Liver (tissue), 8 donors: ENCODE measurements at regions not wholly inside any gene's neighbourhood (a gene's known extent, or its start where the extent isn't known, plus 50 kb on each side); places are given as distances from the start of the nearest gene placed in this dataset.

Experiments
- DNase-seq: peaks from one replicate; pipeline ENCODE4 v3.0.0-alpha.2; 2017; ENCODE audit warnings: low spot score
- H3K27ac ChIP-seq, 2 donors: one replicate each; pipeline ENCODE4 v1.7.0; 2013; ENCODE audit warnings: inconsistent platforms in 2 of 2, low read length in 2 of 2, control low read depth in 1 of 2, low read depth in 1 of 2, mild to moderate bottlenecking in 1 of 2
- H3K27me3 ChIP-seq, 4 donors: one replicate each; pipeline versions ENCODE4 v1.6.1 to v1.7.0; 2013; ENCODE audit warnings: low read length in 3 of 4, inconsistent platforms in 1 of 4, mild to moderate bottlenecking in 1 of 4, moderate library complexity in 1 of 4; ENCODE audit not compliant: control insufficient read depth in 4 of 4, insufficient read depth in 4 of 4
- H3K36me3 ChIP-seq, 4 donors: one replicate each; pipeline versions ENCODE4 v1.6.1 to v1.7.0; 2013; ENCODE audit warnings: low read length in 3 of 4, mild to moderate bottlenecking in 3 of 4, low read depth in 1 of 4, moderate library complexity in 1 of 4; ENCODE audit not compliant: control insufficient read depth in 4 of 4, insufficient read depth in 3 of 4
- H3K4me1 ChIP-seq, 4 donors: one replicate each; pipeline versions ENCODE4 v1.6.1 to v1.7.0; 2013; ENCODE audit warnings: low read length in 3 of 4, mild to moderate bottlenecking in 3 of 4, moderate library complexity in 1 of 4; ENCODE audit not compliant: control insufficient read depth in 4 of 4, insufficient read depth in 4 of 4
- H3K4me3 ChIP-seq, 3 donors: one replicate each; pipeline versions ENCODE4 v1.6.1 to v1.7.0; 2013; ENCODE audit warnings: low read length in 3 of 3, control low read depth in 1 of 3, low read depth in 1 of 3, mild to moderate bottlenecking in 1 of 3
- H3K9ac ChIP-seq, 2 donors: one replicate each; pipeline ENCODE4 v1.7.0; 2013; ENCODE audit warnings: low read length in 2 of 2, mild to moderate bottlenecking in 2 of 2, moderate library complexity in 2 of 2, control low read depth in 1 of 2, low read depth in 1 of 2
- H3K9me3 ChIP-seq, 4 donors: one replicate each; pipeline versions ENCODE4 v1.6.1 to v1.7.0; 2013; ENCODE audit warnings: low read length in 3 of 4; ENCODE audit not compliant: control insufficient read depth in 4 of 4
- EGR1 ChIP-seq, 2 donors: IDR thresholded peaks; 2 replicates each; pipeline ENCODE4 v1.6.1; 2016 to 2018; ENCODE audit warnings: antibody characterized with exemption in 2 of 2, low read depth in 2 of 2
- FOXA1 ChIP-seq: IDR thresholded peaks from 2 replicates; pipeline ENCODE4 v1.6.1; 2016; ENCODE audit warnings: antibody characterized with exemption
- FOXA2 ChIP-seq: IDR thresholded peaks from 2 replicates; pipeline ENCODE4 v1.6.1; 2016; ENCODE audit warnings: antibody characterized with exemption
- GABPA ChIP-seq, 2 donors: IDR thresholded peaks in 1 of 2; conservative IDR thresholded peaks in 1 of 2; 2 replicates each; pipeline ENCODE4 v1.6.1; 2016; ENCODE audit warnings: antibody characterized with exemption in 2 of 2, mild to moderate bottlenecking in 1 of 2, moderate library complexity in 1 of 2
- HNF4A ChIP-seq, 2 donors: conservative IDR thresholded peaks; 2 replicates each; pipeline ENCODE4 v1.6.1; 2016; ENCODE audit warnings: antibody characterized with exemption in 2 of 2, mild to moderate bottlenecking in 2 of 2
- HNF4G ChIP-seq: IDR thresholded peaks from 2 replicates; pipeline ENCODE4 v1.6.1; 2016; ENCODE audit warnings: antibody characterized with exemption
- JUND ChIP-seq, 2 donors: IDR thresholded peaks; 2 replicates each; pipeline ENCODE4 v1.6.1; 2016; ENCODE audit warnings: antibody characterized with exemption in 2 of 2
- MAX ChIP-seq: IDR thresholded peaks from 2 replicates; pipeline ENCODE4 v1.6.1; 2016; ENCODE audit warnings: antibody characterized with exemption
- NR2F2 ChIP-seq: IDR thresholded peaks from 2 replicates; pipeline ENCODE4 v1.6.1; 2016; ENCODE audit warnings: antibody characterized with exemption
- RAD21 ChIP-seq, 2 donors: IDR thresholded peaks; 2 replicates each; pipeline ENCODE4 v1.6.1; 2016; ENCODE audit warnings: antibody characterized with exemption in 2 of 2, mild to moderate bottlenecking in 2 of 2
- REST ChIP-seq: IDR thresholded peaks from 2 replicates; pipeline ENCODE4 v1.6.1; 2016; ENCODE audit warnings: antibody characterized with exemption, mild to moderate bottlenecking
- RXRA ChIP-seq, 2 donors: IDR thresholded peaks; 2 replicates each; pipeline ENCODE4 v1.6.1; 2017 to 2018; ENCODE audit warnings: antibody characterized with exemption in 2 of 2, mild to moderate bottlenecking in 1 of 2
- SP1 ChIP-seq: IDR thresholded peaks from 2 replicates; pipeline ENCODE4 v1.6.1; 2018; ENCODE audit warnings: antibody characterized with exemption, mild to moderate bottlenecking
- TAF1 ChIP-seq: conservative IDR thresholded peaks from 2 replicates; pipeline ENCODE4 v1.6.1; 2016; ENCODE audit warnings: antibody characterized with exemption, mild to moderate bottlenecking
- YY1 ChIP-seq: IDR thresholded peaks from 2 replicates; pipeline ENCODE4 v1.6.1; 2016; ENCODE audit warnings: antibody characterized with exemption, mild to moderate bottlenecking
- WGBS: extraction: QIAGEN DNeasy Blood & Tissue Kit; methylation state at CpG from one replicate; pipeline ENCODE4 v1.1.7; 2013; 5-methylcytosine and 5-hydroxymethylcytosine counted together
- TF ChIP-seq, protein P1 (sequence below): IDR thresholded peaks from 2 replicates; pipeline ENCODE4 v1.6.1; 2016; ENCODE audit warnings: antibody characterized with exemption
- TF ChIP-seq, protein P2 (sequence below): fragments of 150-350 bp; IDR thresholded peaks from 2 replicates; pipeline ENCODE4 v1.5.1; 2017; ENCODE audit warnings: improper control_type of control experiment, low read depth, low read length; ENCODE audit not compliant: missing input control
- donor health status: healthy.
- donor health status: healthy.
- donor health status: healthy.
- donor health status: healthy.
- donor health status: healthy.

DNA sequence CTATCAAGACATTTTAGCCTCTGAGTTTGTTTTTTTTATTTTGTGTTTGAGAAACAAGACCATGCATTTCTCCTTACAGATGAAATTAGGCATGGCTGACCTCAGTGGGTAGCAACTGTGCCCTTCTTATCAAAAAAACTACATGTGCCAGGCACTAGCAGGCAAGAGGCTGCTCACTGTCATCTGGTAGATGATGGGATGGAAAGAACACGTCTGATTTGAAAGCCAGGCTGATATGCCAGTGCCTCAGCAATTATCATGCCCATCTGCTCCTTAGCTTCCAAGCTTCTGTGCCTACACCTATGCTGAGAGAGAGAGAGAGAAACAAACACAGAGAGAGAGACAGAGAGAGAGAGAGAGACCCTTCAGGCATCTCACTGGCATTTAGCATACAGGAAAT, 149.9 kb downstream of the C6orf118 start:
- DNase-seq: no peak

GRCh38 chr6:165146456-165146855, 162.9 kb downstream of the C6orf118 start:
- Histone ChIP-seq H3K4me3 (no peak overlapping the region), H3K9ac (no peak overlapping the region), H3K27ac (no peak overlapping the region), H3K36me3 (no peaks in the 10 kb centered on the region), H3K27me3 (no peaks in the 10 kb centered on the region), H3K9me3 (no peaks in the 10 kb centered on the region), H3K4me1 (no peaks in the 10 kb centered on the region)
- 75% methylated on average over 3 of the region's 3 CpGs for WGBS
- no peak for TF ChIP-seq MAX
- DNase-seq: no peak

More for the DNA sequence above, 149.9 kb downstream of the C6orf118 start:
- 40% methylated on average over 1 of the region's 1 CpG for WGBS
- H3K4me3 ChIP-seq: no peak overlapping the region
- peaks cover 0 to 2% (median 0%) of the 10 kb centered on the region in 4 donors for H3K27me3 ChIP-seq
- no peak overlapping the region for H3K9ac ChIP-seq
- H3K36me3 ChIP-seq: no peaks in the 10 kb centered on the region
- H3K27ac ChIP-seq: no peak overlapping the region
- no peaks in the 10 kb centered on the region for H3K4me1 ChIP-seq
- TF ChIP-seq RAD21 (IDR thresholded peaks at IDR 0.05) (no peak), JUND (IDR thresholded peaks at IDR 0.05) (no peak), HNF4A (conservative IDR thresholded peaks at IDR 0.05) (no peak), FOXA2 (no peak), TAF1 (no peak), NR2F2 (no peak), GABPA (IDR thresholded peaks at IDR 0.05 in 1 of 2, conservative IDR thresholded peaks at IDR 0.05 in 1 of 2) (no peak), MAX (no peak), REST (no peak), HNF4G (no peak), RXRA (IDR thresholded peaks at IDR 0.05) (no peak), FOXA1 (no peak), SP1 (no peak), EGR1 (IDR thresholded peaks at IDR 0.05; ENCODE audit: low read depth in 2 of 2) (no peak), YY1 (no peak)
- TF ChIP-seq, protein P1, sequence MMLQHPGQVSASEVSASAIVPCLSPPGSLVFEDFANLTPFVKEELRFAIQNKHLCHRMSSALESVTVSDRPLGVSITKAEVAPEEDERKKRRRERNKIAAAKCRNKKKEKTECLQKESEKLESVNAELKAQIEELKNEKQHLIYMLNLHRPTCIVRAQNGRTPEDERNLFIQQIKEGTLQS: no peak
- TF ChIP-seq, protein P2, sequence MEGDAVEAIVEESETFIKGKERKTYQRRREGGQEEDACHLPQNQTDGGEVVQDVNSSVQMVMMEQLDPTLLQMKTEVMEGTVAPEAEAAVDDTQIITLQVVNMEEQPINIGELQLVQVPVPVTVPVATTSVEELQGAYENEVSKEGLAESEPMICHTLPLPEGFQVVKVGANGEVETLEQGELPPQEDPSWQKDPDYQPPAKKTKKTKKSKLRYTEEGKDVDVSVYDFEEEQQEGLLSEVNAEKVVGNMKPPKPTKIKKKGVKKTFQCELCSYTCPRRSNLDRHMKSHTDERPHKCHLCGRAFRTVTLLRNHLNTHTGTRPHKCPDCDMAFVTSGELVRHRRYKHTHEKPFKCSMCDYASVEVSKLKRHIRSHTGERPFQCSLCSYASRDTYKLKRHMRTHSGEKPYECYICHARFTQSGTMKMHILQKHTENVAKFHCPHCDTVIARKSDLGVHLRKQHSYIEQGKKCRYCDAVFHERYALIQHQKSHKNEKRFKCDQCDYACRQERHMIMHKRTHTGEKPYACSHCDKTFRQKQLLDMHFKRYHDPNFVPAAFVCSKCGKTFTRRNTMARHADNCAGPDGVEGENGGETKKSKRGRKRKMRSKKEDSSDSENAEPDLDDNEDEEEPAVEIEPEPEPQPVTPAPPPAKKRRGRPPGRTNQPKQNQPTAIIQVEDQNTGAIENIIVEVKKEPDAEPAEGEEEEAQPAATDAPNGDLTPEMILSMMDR: no peak
- H3K9me3 ChIP-seq: peaks cover 0 to 2% (median 0%) of the 10 kb centered on the region in 4 donors
